ENCODE measurements at regions not wholly inside any gene's neighbourhood (a gene's known extent, or its start where the extent isn't known, plus 50 kb on each side); places are given as distances from the start of the nearest gene placed in this dataset.

- TF ChIP-seq POLR2A (IDR thresholded peaks at IDR 0.05) (no peak), CTCF (IDR thresholded peaks at IDR 0.05 in 4 of 5, conservative IDR thresholded peaks at IDR 0.05 in 1 of 5) (no peak)
These were observed 560.2 kb downstream of the TCERG1L start for GRCh38 chr10:130751106-130751840.
